ENCODE measurements at regions not wholly inside any gene's neighbourhood (a gene's known extent, or its start where the extent isn't known, plus 50 kb on each side); places are given as distances from the start of the nearest gene placed in this dataset.

GRCh38 chr2:121881950-121882349 lies 126.5 kb downstream of the TSN start:
- ATAC-seq (ENCODE audit: insufficient read depth, low FRiP score) (no peak), DNase-seq (no peak)
- WGBS, 2 donors, result 77 to 94% methylated on average over 4 of the region's 4 CpGs
- Histone ChIP-seq H3K9me3 (ENCODE audit: control insufficient read depth in 4 of 4, insufficient read depth in 3 of 4, low read length in 3 of 4) (peaks cover 0 to 5% (median 0%) of the 10 kb centered on the region in 4 donors), H3K4me1 (ENCODE audit: control insufficient read depth in 5 of 5, insufficient read depth in 5 of 5, low read length in 5 of 5) (peaks cover 0 to 4% (median 2%) of the 10 kb centered on the region in 5 donors), H3K4me3 (no peak overlapping the region), H3K36me3 (ENCODE audit: control insufficient read depth in 4 of 4, insufficient read depth in 4 of 4, low read length in 4 of 4) (no peaks in the 10 kb centered on the region), H3K27me3 (ENCODE audit: control insufficient read depth in 3 of 3, insufficient read depth in 3 of 3, low read length in 2 of 3) (no peaks in the 10 kb centered on the region), H3K9ac (ENCODE audit: insufficient read depth in 1 of 2, low read length in 2 of 2) (no peak overlapping the region), H3K27ac (ENCODE audit: low read depth in 1 of 2, low read length in 1 of 2) (no peak overlapping the region)
- TF ChIP-seq, protein P1, sequence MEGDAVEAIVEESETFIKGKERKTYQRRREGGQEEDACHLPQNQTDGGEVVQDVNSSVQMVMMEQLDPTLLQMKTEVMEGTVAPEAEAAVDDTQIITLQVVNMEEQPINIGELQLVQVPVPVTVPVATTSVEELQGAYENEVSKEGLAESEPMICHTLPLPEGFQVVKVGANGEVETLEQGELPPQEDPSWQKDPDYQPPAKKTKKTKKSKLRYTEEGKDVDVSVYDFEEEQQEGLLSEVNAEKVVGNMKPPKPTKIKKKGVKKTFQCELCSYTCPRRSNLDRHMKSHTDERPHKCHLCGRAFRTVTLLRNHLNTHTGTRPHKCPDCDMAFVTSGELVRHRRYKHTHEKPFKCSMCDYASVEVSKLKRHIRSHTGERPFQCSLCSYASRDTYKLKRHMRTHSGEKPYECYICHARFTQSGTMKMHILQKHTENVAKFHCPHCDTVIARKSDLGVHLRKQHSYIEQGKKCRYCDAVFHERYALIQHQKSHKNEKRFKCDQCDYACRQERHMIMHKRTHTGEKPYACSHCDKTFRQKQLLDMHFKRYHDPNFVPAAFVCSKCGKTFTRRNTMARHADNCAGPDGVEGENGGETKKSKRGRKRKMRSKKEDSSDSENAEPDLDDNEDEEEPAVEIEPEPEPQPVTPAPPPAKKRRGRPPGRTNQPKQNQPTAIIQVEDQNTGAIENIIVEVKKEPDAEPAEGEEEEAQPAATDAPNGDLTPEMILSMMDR (IDR thresholded peaks at IDR 0.05; ENCODE audit: control extremely low read depth, extremely low read depth), result no peak

DNA sequence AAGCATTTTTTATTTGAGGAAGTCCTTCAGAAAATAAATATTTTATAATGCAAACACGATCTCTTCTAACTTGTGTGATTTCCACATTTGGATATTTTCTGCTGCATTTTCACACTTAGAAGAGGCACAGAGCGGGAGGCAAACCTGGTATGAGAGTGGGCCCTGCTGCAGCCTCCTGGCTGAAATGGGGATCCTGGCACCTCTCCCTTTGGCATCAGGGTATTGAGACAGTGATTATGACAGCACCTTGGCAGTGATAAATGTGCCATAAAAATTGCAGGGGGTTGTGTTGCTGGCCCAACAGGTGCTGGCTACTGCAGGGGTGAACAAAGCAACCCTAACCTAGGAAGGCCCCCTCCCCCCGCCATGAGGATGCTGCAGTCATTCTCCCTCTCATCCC lies 128.6 kb downstream of the TSN start:
- Histone ChIP-seq H3K9me3 (ENCODE audit: control insufficient read depth in 4 of 4, insufficient read depth in 3 of 4, low read length in 3 of 4) (peaks cover 0 to 5% (median 0%) of the 10 kb centered on the region in 4 donors), H3K27ac (ENCODE audit: low read depth in 1 of 2, low read length in 1 of 2) (no peak overlapping the region), H3K4me1 (ENCODE audit: control insufficient read depth in 5 of 5, insufficient read depth in 5 of 5, low read length in 5 of 5) (peaks cover 0 to 4% (median 2%) of the 10 kb centered on the region in 5 donors), H3K4me3 (no peak overlapping the region), H3K36me3 (ENCODE audit: control insufficient read depth in 4 of 4, insufficient read depth in 4 of 4, low read length in 4 of 4) (no peaks in the 10 kb centered on the region), H3K27me3 (ENCODE audit: control insufficient read depth in 3 of 3, insufficient read depth in 3 of 3, low read length in 2 of 3) (no peaks in the 10 kb centered on the region), H3K9ac (ENCODE audit: insufficient read depth in 1 of 2, low read length in 2 of 2) (no peak overlapping the region)
- 47 to 63% methylated on average over 3 of the region's 3 CpGs for WGBS, 2 donors
- TF ChIP-seq, protein P1 (IDR thresholded peaks at IDR 0.05; ENCODE audit: control extremely low read depth, extremely low read depth), result no peak
- ATAC-seq (ENCODE audit: insufficient read depth, low FRiP score), result no peak
- no peak for DNase-seq

DNA sequence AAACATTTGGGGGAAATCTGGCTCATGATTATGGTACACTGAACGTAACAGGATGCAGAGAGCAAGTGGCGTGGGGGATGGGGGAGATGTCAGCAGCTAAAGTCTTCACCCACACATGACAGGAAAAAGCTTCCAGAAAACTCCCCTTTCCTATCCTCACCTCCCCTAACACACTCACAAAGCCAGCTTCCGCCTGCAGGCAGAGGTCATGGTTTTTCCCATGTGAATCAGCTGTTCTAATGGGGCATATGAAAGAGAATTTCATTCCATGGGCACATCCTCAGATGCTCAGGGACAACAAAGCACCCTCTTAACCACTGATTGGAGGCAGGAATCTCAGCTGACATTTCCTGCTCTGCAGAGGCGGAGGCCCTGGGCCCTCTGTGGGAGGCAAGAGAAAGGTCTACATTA lies 129.1 kb downstream of the TSN start:
- TF ChIP-seq, protein P1 (IDR thresholded peaks at IDR 0.05; ENCODE audit: control extremely low read depth, extremely low read depth), result no peak
- WGBS, 2 donors, result 61 to 65% methylated on average over 4 of the region's 4 CpGs
- ATAC-seq (ENCODE audit: insufficient read depth, low FRiP score), result no peak

GRCh38 chr2:121886059-121886458 lies 130.6 kb downstream of the TSN start:
- no peak overlapping the region for H3K4me3 ChIP-seq
- peaks cover 0 to 4% (median 2%) of the 10 kb centered on the region in 5 donors for H3K4me1 ChIP-seq (ENCODE audit: control insufficient read depth in 5 of 5, insufficient read depth in 5 of 5, low read length in 5 of 5)
- ATAC-seq (ENCODE audit: insufficient read depth, low FRiP score), result no peak
- H3K36me3 ChIP-seq (ENCODE audit: control insufficient read depth in 4 of 4, insufficient read depth in 4 of 4, low read length in 4 of 4), result no peaks in the 10 kb centered on the region
- no peak overlapping the region for H3K9ac ChIP-seq (ENCODE audit: insufficient read depth in 1 of 2, low read length in 2 of 2)
- no peak for DNase-seq
- 93 to 96% methylated on average over 4 of the region's 4 CpGs for WGBS, 2 donors
- no peaks in the 10 kb centered on the region for H3K27me3 ChIP-seq (ENCODE audit: control insufficient read depth in 3 of 3, insufficient read depth in 3 of 3, low read length in 2 of 3)
- H3K9me3 ChIP-seq (ENCODE audit: control insufficient read depth in 4 of 4, insufficient read depth in 3 of 4, low read length in 3 of 4), result peaks cover 0 to 5% (median 0%) of the 10 kb centered on the region in 4 donors
- H3K27ac ChIP-seq (ENCODE audit: low read depth in 1 of 2, low read length in 1 of 2), result no peak overlapping the region
- TF ChIP-seq, protein P1 (IDR thresholded peaks at IDR 0.05; ENCODE audit: control extremely low read depth, extremely low read depth), result no peak

More for the DNA sequence above, 129.1 kb downstream of the TSN start:
- Histone ChIP-seq H3K4me3 (no peak overlapping the region), H3K27me3 (ENCODE audit: control insufficient read depth in 3 of 3, insufficient read depth in 3 of 3, low read length in 2 of 3) (no peaks in the 10 kb centered on the region), H3K9ac (ENCODE audit: insufficient read depth in 1 of 2, low read length in 2 of 2) (no peak overlapping the region), H3K27ac (ENCODE audit: low read depth in 1 of 2, low read length in 1 of 2) (no peak overlapping the region), H3K9me3 (ENCODE audit: control insufficient read depth in 4 of 4, insufficient read depth in 3 of 4, low read length in 3 of 4) (peaks cover 0 to 5% (median 0%) of the 10 kb centered on the region in 4 donors), H3K36me3 (ENCODE audit: control insufficient read depth in 4 of 4, insufficient read depth in 4 of 4, low read length in 4 of 4) (no peaks in the 10 kb centered on the region), H3K4me1 (ENCODE audit: control insufficient read depth in 5 of 5, insufficient read depth in 5 of 5, low read length in 5 of 5) (peaks cover 0 to 4% (median 2%) of the 10 kb centered on the region in 5 donors)
- DNase-seq, result peak in 2 of 3 donors; percentile 34 to 66
